PFSK-1 (cell line): ENCODE measurements at regions not wholly inside any gene's neighbourhood (a gene's known extent, or its start where the extent isn't known, plus 50 kb on each side); places are given as distances from the start of the nearest gene placed in this dataset.

Experiments
- TAF1 ChIP-seq: IDR thresholded peaks from 2 replicates; pipeline ENCODE4 v1.6.1; 2012; ENCODE audit warnings: low read length, control low read depth, borderline replicate concordance; ENCODE audit not compliant: insufficient read depth
- TF ChIP-seq, protein P1 (sequence below), 2 experiments: IDR thresholded peaks; 2 replicates each; pipeline versions ENCODE4 v1.6.1 to v1.8.0; 2011 to 2012; ENCODE audit warnings: low read depth in 2 of 2, low read length in 2 of 2, control low read depth in 1 of 2, inconsistent platforms in 1 of 2, mild to moderate bottlenecking in 1 of 2, moderate library complexity in 1 of 2; ENCODE audit not compliant: insufficient read depth in 1 of 2

DNA sequence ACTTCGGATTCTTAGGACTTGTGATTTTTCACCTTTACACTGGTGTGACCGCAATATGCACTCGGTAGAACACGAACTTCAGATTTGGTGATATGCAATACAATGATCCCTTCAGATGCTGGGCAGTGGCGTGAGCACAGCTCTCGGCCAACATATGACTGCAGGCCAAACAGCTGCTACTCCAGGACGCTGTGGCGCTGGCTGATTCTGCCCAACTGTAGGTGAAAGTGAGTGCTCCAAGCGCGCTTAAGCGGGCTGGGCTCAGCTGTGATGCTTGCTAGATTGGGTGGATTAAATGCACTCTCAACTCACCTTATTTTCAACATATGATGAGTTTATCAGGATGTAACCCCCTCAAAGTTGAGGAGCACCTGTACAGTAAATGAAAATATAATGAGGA lies 137.6 kb upstream of the RET start:
- TF ChIP-seq, protein P1, sequence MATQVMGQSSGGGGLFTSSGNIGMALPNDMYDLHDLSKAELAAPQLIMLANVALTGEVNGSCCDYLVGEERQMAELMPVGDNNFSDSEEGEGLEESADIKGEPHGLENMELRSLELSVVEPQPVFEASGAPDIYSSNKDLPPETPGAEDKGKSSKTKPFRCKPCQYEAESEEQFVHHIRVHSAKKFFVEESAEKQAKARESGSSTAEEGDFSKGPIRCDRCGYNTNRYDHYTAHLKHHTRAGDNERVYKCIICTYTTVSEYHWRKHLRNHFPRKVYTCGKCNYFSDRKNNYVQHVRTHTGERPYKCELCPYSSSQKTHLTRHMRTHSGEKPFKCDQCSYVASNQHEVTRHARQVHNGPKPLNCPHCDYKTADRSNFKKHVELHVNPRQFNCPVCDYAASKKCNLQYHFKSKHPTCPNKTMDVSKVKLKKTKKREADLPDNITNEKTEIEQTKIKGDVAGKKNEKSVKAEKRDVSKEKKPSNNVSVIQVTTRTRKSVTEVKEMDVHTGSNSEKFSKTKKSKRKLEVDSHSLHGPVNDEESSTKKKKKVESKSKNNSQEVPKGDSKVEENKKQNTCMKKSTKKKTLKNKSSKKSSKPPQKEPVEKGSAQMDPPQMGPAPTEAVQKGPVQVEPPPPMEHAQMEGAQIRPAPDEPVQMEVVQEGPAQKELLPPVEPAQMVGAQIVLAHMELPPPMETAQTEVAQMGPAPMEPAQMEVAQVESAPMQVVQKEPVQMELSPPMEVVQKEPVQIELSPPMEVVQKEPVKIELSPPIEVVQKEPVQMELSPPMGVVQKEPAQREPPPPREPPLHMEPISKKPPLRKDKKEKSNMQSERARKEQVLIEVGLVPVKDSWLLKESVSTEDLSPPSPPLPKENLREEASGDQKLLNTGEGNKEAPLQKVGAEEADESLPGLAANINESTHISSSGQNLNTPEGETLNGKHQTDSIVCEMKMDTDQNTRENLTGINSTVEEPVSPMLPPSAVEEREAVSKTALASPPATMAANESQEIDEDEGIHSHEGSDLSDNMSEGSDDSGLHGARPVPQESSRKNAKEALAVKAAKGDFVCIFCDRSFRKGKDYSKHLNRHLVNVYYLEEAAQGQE (IDR thresholded peaks at IDR 0.05; ENCODE audit: insufficient read depth in 1 of 2, low read depth in 2 of 2, low read length in 2 of 2), result no peak
- no peak for TF ChIP-seq TAF1
